HuH-7.5 (cell line): ENCODE measurements at regions not wholly inside any gene's neighbourhood (a gene's known extent, or its start where the extent isn't known, plus 50 kb on each side); places are given as distances from the start of the nearest gene placed in this dataset.
"Not testable (repeated sequence)": the region's sequence is repeated elsewhere in the genome, so short reads cannot be mapped to it uniquely, and the experiment has no call there.

Experiments used
- DNase-seq: peaks from one replicate; pipeline ENCODE4 v3.0.0; 2011; ENCODE audit warnings: low spot score

DNA sequence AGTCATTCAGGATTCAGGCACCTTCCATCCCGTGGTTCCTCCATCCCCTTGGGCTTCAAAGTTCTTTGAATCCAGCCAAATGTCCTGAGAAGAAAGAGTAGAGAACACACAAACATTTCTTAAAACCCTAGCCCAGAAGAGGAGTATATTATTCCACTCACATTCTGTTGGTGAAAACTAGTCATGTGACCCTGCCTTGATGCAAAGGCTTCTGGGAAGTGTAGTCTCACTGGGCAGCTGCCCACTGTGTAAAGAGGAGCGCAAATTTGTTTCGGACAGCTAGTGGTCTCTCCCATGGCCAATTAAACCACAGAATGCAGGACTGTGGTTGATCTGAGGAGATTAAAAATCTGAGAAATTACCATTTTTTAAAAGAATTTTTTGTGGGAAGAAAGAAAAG is 304.4 kb downstream of the SUCLA2 start:
- DNase-seq, result no peak

DNA sequence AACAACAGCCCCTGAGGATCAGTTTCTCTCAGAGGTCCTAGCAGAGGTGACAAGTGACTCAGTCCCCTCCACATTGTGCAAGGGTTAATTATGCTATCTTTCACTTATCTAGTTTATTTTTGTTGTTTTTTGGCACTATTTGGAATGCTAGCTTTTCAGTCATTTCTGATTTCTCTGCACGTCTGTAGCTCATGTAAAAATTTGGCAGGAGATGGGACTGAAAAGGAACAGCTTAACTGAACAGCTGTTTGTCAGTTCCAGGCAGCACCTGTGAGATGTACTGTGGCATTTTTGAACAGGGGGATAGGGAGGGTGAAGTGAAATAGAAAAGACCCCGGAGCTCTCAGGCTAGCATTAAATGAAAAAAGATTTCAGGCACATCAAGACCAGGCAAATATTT is 313.5 kb downstream of the SUCLA2 start:
- no peak for DNase-seq

DNA sequence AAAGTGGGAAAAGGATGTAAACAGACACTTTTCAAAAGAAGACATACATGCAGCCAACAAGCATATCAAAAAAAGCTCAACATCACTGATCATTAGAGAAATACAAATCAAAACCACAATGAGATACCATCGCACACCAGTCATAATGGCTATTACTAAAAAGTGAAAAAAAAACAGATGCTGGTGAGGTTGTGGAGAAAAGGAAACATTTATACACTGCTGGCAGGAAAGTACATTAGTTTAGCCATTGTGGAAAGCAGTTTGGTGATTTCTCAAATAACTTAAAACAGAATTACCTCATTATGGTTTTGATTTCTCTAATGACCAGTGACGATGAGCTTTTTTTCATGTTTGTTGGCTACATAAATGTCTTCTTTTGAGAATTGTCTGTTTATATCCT is 315.9 kb downstream of the SUCLA2 start:
- DNase-seq, result not testable (repeated sequence)

DNA sequence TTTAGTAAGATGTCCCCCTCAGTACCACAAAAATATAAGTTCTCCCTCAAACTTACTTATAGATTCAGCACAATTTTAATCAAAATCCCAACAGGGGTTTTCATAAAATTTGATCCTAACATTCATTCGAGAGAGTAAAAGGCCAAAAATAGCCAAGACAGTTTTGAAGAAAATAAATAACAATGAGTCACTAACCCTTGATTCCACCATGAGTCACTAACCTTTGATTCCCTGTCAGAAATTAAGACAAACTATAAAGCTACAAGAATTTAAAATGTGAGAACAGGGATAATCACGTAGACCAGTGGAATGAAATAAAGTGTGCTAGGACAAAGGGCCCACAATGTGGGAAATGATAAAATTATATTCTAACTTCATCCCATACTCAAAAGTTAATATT is 320.3 kb downstream of the SUCLA2 start:
- no peak for DNase-seq

DNA sequence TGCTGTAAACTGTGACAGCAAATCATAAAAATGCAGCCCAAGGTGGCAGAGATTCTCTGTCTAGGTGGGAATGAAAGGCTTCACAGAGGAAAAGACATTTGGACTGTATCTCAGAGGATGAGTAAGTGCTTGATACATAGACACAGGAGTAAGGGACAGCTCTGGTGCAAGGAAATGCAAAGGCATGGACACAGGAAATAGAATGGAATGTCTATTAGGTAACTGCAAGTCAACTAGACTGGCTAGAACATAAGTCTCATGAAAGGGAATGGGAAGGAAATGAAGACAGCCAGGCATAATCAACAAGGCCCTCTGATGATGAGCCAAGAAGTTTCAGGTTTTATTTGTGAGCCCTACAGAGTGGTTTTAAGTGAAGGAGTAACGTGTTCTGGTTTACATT is 321.7 kb downstream of the SUCLA2 start:
- no peak for DNase-seq

DNA sequence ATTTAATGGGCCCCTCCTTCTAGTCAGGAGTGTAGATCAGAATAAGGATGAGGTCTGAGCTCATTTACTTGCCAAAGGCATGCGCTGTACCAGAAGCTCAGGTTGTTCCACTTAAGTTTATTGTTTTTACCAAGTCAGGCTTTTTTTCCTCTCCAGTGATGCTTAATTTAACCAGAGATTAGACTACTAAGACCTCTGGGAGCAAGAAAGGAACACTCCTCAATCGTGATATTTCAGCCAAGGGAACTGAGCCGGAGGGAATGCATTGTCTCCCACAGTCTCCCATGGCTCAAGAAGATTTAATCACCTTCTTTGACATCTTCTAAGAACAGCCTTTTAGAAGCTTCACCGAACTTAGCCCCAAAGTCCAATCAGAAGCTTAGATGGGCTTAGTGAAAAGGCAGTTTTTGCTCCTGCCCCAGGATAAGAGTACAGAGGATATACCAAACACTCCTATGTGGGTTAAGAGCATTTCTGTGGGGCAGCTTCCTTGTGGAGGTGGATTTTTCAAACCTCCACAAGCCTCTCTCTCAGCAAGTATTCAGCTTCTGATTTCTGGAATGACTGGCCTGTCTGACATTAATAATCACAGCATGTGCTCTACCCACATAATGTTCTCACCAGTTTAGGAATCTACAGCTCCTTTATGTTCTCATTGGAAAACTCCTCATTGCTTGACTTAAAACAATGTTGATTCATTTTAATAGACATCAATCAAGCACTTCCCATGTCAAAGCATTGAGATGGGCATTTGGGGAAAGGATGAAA is 322.7 kb downstream of the SUCLA2 start:
- no peak for DNase-seq

DNA sequence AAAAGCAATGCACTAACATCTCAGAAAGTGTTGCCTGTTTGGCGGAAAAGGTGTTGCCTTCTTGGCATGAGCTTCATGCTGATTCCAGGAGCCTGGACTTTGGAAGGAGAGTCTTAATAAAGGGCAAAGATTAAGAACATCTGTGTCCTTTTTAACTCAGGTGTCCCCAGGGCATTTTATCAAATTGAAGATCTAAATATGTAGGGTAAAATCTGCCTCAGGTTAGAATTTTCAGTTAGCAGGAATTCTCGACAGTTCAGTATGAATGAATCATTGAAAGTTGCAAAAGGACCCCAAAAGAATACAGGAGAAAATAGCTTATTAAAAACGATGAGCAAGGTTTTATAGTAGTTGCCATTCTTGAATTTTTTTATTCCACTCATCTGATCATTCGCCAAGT is 325.2 kb downstream of the SUCLA2 start:
- no peak for DNase-seq

DNA sequence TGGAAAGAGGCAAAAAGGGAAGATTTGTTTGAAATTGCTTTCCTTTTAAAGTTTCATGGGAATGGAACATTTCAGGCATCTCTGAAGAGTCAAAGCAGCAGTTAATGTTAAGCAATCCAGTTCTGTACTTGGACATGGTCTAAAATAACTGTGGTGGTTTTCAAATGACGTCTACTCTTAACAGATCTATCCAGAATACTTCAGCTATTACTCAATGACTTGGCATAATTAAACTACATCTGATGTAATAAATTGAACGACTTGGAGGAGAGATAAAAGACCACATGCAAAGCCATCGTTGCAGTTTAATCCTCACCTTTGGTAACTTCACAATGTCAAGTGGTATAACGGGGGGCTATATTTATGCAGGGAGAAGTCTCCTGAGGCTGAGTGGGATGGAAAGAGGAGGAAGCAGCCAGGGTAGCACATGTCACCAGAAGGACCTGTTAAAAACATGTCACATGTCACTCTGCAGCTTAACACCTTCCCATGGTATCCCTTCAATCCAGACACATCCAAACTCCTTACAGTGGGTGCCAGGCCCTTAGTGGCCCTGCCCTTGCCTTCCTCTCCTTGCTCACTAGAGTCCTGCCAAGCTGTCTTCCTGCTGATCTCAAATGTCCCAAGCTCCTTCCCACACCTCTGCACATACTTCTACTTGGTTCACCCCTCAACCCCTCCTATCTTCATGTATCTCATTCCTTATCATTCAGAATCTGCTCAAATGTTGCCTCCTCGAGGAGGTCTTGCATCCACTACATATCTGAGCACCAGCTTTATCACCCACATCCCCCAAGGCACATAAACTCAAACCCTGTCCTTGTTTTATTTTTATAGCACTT is 327.8 kb downstream of the SUCLA2 start:
- DNase-seq, result no peak

DNA sequence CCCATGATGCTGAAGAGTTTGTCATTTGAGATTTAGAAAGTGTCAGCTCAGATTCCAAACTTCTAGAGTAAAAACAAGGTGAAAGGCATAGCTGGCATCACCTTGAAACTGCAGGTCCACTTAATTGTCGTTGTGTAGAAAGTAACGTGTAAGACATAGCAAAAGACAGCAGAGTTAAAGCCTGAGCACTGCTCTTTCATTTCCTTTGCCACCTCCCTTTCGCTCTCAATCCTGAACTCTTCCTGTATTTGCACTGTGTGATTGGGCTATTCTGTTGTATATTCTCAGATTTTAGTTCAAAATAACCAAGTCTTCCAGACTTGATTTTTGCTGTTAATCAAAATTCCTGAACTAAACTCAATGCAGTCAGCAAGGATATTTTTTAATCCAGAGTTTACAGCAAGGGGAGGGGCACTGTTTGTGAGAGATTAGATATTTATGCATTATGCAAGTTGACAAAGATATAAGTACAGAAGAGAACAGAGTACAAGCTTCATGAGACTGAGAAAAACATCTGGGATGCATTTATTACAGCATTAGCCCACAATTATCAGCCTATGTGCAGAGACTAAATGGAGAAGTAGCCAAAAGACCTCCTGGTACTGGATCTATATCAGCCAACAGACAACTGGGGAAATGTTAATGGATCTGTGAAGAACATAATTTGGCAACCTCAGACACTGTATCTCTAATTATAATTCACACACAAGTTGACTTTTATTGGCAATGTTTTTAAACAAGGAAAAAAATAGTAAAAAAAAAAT is 328.6 kb downstream of the SUCLA2 start:
- no peak for DNase-seq

DNA sequence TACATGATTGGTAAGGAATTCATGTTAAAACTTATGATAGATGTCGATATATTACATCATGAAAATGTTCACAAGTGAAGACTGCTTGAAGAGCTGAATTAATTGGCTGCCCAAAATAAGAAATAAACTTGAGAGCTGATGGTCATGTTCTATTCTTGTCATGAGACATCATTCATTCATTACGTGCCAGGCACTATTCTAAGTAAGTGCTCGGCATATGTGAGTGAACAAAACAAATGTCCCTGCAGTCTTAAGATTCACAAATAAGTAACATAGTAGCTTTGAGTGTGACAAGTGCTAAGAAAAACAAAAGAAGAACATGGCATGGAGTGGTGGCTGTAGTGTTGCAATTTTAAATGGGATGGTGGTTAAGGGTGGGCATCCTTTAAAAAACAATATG is 329.3 kb downstream of the SUCLA2 start:
- DNase-seq, result no peak

DNA sequence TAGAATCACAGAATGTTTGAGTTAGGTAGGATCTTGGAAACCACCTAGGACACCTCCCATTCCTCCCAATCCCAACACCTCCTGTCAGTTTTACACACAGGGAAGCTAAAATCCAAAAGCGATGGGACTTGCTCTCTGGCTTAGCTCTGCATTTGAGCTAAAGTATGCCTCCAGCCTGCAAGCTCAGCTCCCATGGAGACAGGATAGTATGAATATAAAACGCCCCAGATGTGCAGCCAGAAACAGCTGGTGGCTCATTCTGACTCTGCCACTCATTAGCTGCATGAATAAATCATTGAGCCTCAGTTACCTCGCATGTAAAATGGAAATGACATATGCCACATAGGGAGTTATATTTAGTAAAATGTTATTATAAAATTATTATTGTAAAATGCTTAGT is 336.0 kb downstream of the SUCLA2 start:
- no peak for DNase-seq

DNA sequence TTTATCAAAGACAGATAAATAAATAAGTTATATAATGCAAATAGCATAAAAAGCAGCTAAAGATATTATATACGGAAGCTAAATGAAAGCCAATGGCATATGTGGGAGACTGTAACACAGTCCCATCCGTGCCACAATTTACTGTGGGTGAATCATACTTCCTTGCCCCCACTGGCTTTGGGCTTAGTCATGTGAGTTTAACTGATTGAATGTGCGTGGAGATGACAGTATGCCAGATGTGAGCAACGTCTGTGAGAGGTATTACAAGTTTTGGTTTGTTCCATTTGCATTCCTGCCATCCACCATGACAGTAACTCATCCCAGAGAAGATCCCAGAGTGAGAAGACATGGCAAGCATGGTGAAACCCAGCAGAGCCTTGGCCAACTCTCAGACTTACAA is 340.0 kb downstream of the SUCLA2 start:
- no peak for DNase-seq

DNA sequence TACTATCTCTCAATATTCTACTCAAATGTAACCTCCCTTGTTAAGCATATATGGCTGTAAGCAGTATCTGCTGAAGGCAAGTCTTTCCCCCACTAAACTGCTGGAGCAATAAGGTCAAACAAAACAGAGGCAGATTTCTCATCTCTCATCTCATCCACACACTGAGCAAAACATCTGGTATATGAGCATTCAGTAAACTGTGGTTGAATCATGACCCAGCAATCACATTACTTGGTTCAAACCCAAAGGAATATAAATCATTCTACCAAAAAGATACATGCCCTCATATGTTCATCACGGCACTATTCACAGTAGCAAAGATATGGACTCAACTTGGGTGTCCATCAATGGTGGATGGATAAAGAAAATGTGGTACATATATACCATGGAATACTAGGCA is 344.4 kb downstream of the SUCLA2 start:
- DNase-seq, result no peak

DNA sequence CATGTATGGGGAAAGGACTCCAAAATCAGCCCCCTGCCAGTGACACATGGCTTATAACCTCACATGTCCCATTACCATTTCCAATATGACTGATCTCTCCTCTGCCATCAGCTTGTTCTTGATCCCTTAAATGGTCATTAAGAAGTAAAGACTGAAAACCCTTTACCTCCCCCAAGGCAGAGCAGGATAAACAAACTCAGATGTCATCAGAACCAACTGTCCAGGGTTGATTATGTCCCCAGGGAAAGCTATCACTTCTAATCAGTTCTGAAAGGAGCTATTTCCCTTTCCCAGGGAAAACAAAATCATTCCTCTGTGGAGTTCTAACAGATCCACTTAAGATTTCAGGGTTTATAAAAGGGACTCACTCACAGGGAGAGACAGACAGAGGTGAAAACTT is 350.9 kb downstream of the SUCLA2 start:
- DNase-seq, result no peak

DNA sequence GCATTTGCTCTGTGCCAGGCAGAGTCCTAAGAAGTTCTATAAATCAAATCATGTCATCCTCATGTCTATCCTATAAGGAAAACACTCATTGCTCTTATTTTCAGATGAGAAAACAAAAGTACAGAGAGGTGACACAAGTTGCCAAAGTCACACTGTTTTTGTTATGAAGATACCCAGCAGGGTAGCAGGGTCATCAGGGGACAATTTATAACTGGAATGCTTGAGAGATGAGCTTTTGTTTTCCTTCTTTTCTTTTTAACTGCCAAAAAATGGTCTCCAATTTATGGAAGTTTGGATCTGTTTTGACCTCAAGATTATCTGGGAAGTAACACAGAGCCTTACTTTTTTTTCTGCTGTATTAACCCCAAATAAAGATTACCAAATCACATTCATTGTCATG is 354.1 kb downstream of the SUCLA2 start:
- DNase-seq, result no peak

DNA sequence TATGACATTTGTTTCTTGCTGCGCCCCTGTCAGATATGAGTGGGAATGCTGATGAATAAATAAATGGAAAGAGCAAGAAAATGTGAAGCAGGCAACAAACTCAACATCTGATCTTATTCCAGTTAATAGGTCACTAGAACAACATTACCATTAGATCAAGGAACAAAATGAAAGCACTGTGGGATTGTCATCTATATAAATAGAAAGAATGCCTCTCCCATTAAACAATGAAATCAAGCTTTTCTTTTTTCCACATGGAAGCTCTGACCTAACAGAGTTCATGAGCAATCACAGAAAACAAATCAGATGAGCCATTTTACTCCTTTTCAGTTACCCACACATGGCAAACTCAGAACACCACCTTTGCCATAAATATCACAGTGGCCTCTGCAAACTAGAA is 354.8 kb downstream of the SUCLA2 start:
- no peak for DNase-seq

DNA sequence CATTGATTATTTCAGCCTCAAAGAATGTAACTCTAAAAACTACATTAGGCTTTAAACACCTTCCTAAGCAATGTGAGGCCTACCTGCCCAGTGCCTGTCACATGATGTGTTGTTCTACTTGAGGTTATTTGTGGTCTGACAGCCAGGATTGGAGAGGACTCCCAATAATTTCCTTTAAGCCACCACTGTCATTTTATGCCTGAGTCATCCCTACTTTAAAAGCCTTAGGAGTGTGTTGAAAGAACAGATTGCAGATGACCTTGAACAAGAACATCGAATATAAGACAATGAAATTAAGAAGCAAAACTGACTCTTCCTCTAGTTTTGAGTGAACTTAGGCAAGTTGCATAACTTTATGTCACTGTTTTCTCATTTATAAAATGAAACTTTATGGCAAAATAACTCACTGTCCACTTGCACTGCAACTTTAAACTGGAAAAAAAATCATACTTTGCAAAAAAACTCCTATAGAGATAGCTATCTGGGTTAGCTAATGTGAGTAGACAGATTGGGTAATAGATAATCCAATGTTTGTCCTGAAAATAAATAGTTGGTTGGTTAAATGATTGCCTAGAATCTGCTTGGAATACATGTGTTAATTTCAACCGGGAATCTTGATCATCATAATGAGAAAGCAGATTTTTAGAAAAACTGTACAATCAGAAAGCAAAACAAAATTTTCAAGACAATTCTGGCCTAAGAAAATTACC is 361.2 kb downstream of the SUCLA2 start:
- DNase-seq, result no peak

DNA sequence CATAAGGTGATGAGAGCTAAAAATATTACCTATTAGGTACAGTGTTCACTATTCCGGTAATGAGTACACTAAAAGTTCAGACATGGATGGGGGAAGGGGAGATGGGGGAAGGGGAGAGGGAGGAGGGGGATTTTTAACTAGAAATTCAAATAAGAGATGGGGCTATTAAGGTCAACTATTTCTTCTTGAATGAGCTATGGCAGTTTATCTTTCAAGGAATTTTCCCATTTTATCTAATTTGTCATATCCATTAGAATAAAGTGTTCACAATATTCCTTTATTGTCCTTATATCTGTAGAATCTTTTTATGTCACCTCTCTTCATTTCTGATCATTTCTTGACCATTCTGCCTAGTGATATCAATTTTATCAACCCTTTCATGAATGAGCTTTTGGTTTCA is 362.4 kb downstream of the SUCLA2 start:
- no peak for DNase-seq

DNA sequence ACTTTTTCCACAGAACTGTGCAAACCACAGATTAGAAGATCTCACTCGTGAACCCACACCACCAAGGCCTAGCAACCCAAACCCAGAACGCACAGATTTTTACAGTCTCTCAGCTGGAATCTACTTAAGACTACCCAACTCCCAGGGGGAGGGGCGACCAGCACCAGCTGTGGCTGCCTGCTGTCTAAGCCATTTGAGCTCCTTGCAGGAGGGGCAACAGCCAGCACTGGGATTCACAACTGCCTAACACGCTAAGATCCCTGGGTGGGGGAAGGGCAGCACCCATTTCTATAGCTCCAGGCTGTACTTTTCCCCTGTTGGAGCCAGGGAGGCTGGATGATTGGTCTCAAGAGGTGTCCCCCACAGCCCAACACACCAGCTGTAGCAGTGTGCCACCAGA is 368.8 kb downstream of the SUCLA2 start:
- DNase-seq, result no peak

DNA sequence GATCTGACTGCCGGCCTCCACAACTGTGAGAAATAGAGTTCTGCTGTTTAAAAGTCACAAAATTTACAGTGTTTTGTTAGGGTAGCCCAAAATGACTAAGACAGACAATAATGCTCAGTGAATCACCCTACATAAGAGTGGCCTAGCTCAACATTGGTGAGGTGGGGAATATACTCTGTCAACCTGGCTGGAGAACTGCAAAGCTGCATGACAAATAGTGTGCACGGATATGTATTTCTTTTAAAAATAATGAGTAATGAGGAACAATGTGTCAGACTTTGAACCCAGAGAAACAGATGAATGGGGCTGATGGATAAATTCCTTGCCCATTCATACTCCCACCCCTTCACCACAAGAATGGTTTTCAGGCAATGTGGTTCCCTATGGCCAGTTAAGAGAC is 372.4 kb downstream of the SUCLA2 start:
- no peak for DNase-seq

DNA sequence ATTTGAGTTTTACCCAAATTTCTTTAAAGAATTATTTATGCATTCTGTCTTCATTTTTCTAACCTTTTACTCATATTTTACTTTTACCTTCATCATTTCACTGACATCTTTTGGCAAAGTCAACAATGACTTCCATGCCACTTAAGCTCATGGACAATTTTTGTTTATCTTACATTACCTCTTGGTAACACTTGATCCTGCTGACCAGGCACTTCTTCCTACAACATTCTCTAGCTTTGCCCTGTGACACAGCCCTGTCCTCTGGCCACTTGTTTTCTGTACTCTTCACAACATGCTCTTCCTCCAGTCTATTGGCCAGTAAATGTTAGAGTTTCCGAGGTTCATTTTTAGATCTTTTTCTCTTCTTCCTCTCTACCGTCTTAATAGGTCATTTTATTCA is 377.2 kb downstream of the SUCLA2 start:
- no peak for DNase-seq

DNA sequence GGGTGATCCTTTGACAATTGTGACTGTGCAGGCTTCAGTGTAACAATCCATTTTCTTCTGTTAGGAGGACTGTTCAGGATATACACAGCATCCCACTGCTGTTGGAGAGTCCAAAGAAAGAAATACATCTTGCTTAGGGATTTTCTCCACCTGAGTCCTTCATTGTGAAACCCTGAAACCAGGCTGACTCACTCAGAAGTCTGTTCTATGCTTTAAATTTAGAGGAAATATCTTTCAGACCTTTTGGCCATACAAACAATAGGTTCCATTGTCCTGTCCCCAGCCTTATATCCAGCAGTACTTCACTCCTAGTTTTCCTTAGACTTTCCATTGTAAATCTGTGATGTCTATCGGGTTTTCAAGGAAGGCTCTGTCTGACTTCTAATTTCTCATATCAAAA is 379.1 kb downstream of the SUCLA2 start:
- no peak for DNase-seq
